ENCODE measurements at regions not wholly inside any gene's neighbourhood (a gene's known extent, or its start where the extent isn't known, plus 50 kb on each side); places are given as distances from the start of the nearest gene placed in this dataset.

DNA sequence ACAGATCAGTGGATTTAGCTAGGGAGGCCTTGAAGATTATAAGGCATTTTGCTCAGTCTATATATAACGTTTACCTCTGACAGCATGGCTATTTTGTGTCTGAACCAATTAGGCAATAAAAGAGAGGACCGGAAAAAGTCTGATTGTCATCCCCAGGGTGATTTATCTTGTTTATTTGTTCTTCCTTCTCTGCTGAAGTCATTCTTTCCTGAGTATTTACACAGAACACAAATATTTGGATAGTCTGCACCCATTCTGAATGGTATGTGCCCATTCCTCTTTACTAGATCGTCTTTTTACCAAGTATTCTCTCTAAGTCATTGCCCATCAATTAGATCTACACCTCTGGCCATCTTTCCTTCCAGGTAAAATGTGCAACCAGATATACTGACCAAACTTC lies 1602.9 kb downstream of the KCNT2 start:
- TF ChIP-seq NR3C1 (CRISPR knock-in tag; IDR thresholded peaks at IDR 0.05) (no peak), NCOA1 (IDR thresholded peaks at IDR 0.05; ENCODE audit: low read depth) (no peak), SP1 (CRISPR knock-in tag; IDR thresholded peaks at IDR 0.05) (no peak), ARNT (IDR thresholded peaks at IDR 0.05) (no peak), TCFL5 (CRISPR knock-in tag; conservative IDR thresholded peaks at IDR 0.05) (no peak), HDAC6 (IDR thresholded peaks at IDR 0.05; ENCODE audit: low read depth, low read length) (no peak), FOXP4 (CRISPR knock-in tag; IDR thresholded peaks at IDR 0.05; ENCODE audit: borderline replicate concordance) (no peak), PTRF (tag; IDR thresholded peaks at IDR 0.05) (no peak), SPI1 (IDR thresholded peaks at IDR 0.05; ENCODE audit: borderline replicate concordance, low read depth, low read length) (no peak)
- TF ChIP-seq, protein P1, sequence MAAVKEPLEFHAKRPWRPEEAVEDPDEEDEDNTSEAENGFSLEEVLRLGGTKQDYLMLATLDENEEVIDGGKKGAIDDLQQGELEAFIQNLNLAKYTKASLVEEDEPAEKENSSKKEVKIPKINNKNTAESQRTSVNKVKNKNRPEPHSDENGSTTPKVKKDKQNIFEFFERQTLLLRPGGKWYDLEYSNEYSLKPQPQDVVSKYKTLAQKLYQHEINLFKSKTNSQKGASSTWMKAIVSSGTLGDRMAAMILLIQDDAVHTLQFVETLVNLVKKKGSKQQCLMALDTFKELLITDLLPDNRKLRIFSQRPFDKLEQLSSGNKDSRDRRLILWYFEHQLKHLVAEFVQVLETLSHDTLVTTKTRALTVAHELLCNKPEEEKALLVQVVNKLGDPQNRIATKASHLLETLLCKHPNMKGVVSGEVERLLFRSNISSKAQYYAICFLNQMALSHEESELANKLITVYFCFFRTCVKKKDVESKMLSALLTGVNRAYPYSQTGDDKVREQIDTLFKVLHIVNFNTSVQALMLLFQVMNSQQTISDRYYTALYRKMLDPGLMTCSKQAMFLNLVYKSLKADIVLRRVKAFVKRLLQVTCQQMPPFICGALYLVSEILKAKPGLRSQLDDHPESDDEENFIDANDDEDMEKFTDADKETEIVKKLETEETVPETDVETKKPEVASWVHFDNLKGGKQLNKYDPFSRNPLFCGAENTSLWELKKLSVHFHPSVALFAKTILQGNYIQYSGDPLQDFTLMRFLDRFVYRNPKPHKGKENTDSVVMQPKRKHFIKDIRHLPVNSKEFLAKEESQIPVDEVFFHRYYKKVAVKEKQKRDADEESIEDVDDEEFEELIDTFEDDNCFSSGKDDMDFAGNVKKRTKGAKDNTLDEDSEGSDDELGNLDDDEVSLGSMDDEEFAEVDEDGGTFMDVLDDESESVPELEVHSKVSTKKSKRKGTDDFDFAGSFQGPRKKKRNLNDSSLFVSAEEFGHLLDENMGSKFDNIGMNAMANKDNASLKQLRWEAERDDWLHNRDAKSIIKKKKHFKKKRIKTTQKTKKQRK (IDR thresholded peaks at IDR 0.05; ENCODE audit: borderline replicate concordance, low read depth, low read length), result no peak
- TF ChIP-seq, protein P2, sequence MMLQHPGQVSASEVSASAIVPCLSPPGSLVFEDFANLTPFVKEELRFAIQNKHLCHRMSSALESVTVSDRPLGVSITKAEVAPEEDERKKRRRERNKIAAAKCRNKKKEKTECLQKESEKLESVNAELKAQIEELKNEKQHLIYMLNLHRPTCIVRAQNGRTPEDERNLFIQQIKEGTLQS (IDR thresholded peaks at IDR 0.05), result no peak
- TF ChIP-seq, protein P2 (CRISPR knock-in tag; conservative IDR thresholded peaks at IDR 0.05), result no peak

All from K562 (cell line).